ENCODE measurements at regions not wholly inside any gene's neighbourhood (a gene's known extent, or its start where the extent isn't known, plus 50 kb on each side); places are given as distances from the start of the nearest gene placed in this dataset.

GRCh38 chr4:75107755-75108612, 175.1 kb downstream of the PARM1 start:
- H3K9me3 ChIP-seq (ENCODE audit: insufficient read depth, low read depth, low read length): no peaks in the 10 kb centered on the region
- no peaks in the 10 kb centered on the region for H3K27me3 ChIP-seq (ENCODE audit: insufficient read depth, low read length, poor library complexity, severe bottlenecking)
- no peaks in the 10 kb centered on the region for H3F3A ChIP-seq (ENCODE audit: low read depth)
- TF ChIP-seq CTCF (conservative IDR thresholded peaks at IDR 0.05; ENCODE audit: low read length) (no peak), EZH2phosphoT487 (IDR thresholded peaks at IDR 0.05; ENCODE audit: borderline replicate concordance) (no peak)
- H4K20me1 ChIP-seq (ENCODE audit: insufficient read depth, low read length, poor library complexity, severe bottlenecking): no peaks in the 10 kb centered on the region
- no peaks in the 10 kb centered on the region for H3K9me2 ChIP-seq (replicated peaks; ENCODE audit: low read depth, low read length)
- no peaks in the 10 kb centered on the region for H3K36me3 ChIP-seq (ENCODE audit: insufficient read depth, low read length)
- H3K4me2 ChIP-seq (ENCODE audit: low read depth, low read length, poor library complexity, severe bottlenecking): no peak overlapping the region
- no peaks in the 10 kb centered on the region for H3K79me2 ChIP-seq (ENCODE audit: insufficient read depth, low read length)
- H3K9ac ChIP-seq (ENCODE audit: low read depth, low read length, poor library complexity, severe bottlenecking): no peak overlapping the region
- H2AFZ ChIP-seq (ENCODE audit: low read length): no peak overlapping the region
- H3K4me3 ChIP-seq (ENCODE audit: low read length, poor library complexity, severe bottlenecking): no peak overlapping the region
- H3K4me1 ChIP-seq (ENCODE audit: insufficient read depth, low read length, poor library complexity, severe bottlenecking): no peaks in the 10 kb centered on the region

GRCh38 chr4:75102787-75103085, 169.8 kb downstream of the PARM1 start:
- Histone ChIP-seq H3K9me3 (ENCODE audit: insufficient read depth, low read depth, low read length) (no peaks in the 10 kb centered on the region), H3K79me2 (ENCODE audit: insufficient read depth, low read length) (no peaks in the 10 kb centered on the region), H3K9ac (ENCODE audit: low read depth, low read length, poor library complexity, severe bottlenecking) (no peak overlapping the region), H3K27me3 (ENCODE audit: insufficient read depth, low read length, poor library complexity, severe bottlenecking) (no peaks in the 10 kb centered on the region), H2AFZ (ENCODE audit: low read length) (no peak overlapping the region), H3K4me1 (ENCODE audit: insufficient read depth, low read length, poor library complexity, severe bottlenecking) (no peaks in the 10 kb centered on the region), H3K9me2 (replicated peaks; ENCODE audit: low read depth, low read length) (no peaks in the 10 kb centered on the region), H3K36me3 (ENCODE audit: insufficient read depth, low read length) (no peaks in the 10 kb centered on the region), H3K4me3 (ENCODE audit: low read length, poor library complexity, severe bottlenecking) (no peak overlapping the region), H4K20me1 (ENCODE audit: insufficient read depth, low read length, poor library complexity, severe bottlenecking) (no peaks in the 10 kb centered on the region), H3K4me2 (ENCODE audit: low read depth, low read length, poor library complexity, severe bottlenecking) (no peak overlapping the region), H3F3A (ENCODE audit: low read depth) (no peaks in the 10 kb centered on the region)
- TF ChIP-seq CTCF (conservative IDR thresholded peaks at IDR 0.05; ENCODE audit: low read length): no peak
- no peak for TF ChIP-seq EZH2phosphoT487 (IDR thresholded peaks at IDR 0.05; ENCODE audit: borderline replicate concordance)

DNA sequence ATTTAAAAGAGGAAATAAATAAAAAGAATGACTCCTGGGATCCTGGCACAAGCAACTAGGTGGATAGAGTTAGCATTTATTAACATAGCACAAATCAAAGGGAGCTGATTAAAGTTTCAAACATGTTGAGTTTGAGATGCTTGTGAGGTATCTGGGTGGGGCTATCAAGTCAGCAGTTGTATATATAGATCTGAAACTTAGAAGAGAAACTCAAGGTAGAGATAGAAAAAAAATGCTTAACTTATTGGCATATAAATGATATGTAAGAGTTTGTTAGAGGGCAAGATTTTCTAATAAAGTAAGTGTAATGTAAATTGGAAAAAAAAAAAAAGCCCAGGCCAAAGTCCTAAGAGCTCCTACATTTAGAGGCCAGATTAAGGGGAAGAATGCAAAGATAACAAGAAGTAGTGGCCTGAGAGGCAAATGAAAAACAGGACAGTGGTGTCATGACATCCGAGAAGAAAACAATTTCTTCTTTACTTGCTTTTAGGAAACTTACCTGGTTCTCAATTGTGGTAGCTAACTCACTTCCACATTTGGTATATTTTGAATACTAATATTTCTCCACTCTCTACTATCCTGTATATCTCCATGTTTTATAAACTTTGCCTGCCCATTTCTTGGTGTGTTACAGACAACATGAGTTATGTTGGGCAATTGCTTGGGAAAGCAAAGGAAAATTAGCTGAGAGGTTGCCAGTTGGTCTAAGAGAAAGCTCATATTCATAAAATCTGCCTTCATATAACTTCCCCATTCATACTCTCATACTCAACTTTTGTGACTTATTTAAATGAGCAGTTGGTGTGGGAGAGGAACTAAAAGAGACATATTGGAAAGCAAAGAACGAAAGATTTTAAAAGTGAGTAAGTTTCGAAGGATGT, 169.2 kb downstream of the PARM1 start:
- H3K79me2 ChIP-seq (ENCODE audit: insufficient read depth, low read length): no peaks in the 10 kb centered on the region
- no peak overlapping the region for H3K4me2 ChIP-seq (ENCODE audit: low read depth, low read length, poor library complexity, severe bottlenecking)
- no peak overlapping the region for H3K9ac ChIP-seq (ENCODE audit: low read depth, low read length, poor library complexity, severe bottlenecking)
- no peaks in the 10 kb centered on the region for H3K9me2 ChIP-seq (replicated peaks; ENCODE audit: low read depth, low read length)
- no peak overlapping the region for H2AFZ ChIP-seq (ENCODE audit: low read length)
- no peaks in the 10 kb centered on the region for H3K36me3 ChIP-seq (ENCODE audit: insufficient read depth, low read length)
- TF ChIP-seq CTCF (conservative IDR thresholded peaks at IDR 0.05; ENCODE audit: low read length) (no peak), EZH2phosphoT487 (IDR thresholded peaks at IDR 0.05; ENCODE audit: borderline replicate concordance) (no peak)
- no peaks in the 10 kb centered on the region for H3K27me3 ChIP-seq (ENCODE audit: insufficient read depth, low read length, poor library complexity, severe bottlenecking)
- H3K4me1 ChIP-seq (ENCODE audit: insufficient read depth, low read length, poor library complexity, severe bottlenecking): no peaks in the 10 kb centered on the region
- H3F3A ChIP-seq (ENCODE audit: low read depth): no peaks in the 10 kb centered on the region
- H3K9me3 ChIP-seq (ENCODE audit: insufficient read depth, low read depth, low read length): no peaks in the 10 kb centered on the region
- no peak overlapping the region for H3K4me3 ChIP-seq (ENCODE audit: low read length, poor library complexity, severe bottlenecking)
- H4K20me1 ChIP-seq (ENCODE audit: insufficient read depth, low read length, poor library complexity, severe bottlenecking): no peaks in the 10 kb centered on the region
